ENCODE measurements at regions not wholly inside any gene's neighbourhood (a gene's known extent, or its start where the extent isn't known, plus 50 kb on each side); places are given as distances from the start of the nearest gene placed in this dataset.

DNA sequence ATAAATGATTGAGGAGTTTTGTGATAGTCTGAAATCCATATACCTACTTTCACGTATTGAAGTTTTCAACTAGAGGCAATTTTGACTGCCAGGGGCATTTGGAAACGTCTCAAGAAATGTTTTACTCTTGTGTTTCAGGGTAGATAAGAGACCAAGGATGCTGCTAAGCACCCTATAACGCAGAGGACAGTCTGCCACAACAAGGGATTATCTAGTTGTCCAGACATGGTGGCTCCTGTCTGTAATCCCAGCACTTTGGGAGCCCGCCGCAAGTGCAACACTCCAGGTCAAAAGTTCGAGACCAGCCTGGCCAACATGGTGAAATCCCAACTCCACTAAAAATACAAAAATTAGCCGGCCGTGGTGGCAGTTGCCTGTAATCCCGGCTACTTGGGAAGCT lies 133.7 kb upstream of the CCNG1 start:
- TF ChIP-seq, protein P1, sequence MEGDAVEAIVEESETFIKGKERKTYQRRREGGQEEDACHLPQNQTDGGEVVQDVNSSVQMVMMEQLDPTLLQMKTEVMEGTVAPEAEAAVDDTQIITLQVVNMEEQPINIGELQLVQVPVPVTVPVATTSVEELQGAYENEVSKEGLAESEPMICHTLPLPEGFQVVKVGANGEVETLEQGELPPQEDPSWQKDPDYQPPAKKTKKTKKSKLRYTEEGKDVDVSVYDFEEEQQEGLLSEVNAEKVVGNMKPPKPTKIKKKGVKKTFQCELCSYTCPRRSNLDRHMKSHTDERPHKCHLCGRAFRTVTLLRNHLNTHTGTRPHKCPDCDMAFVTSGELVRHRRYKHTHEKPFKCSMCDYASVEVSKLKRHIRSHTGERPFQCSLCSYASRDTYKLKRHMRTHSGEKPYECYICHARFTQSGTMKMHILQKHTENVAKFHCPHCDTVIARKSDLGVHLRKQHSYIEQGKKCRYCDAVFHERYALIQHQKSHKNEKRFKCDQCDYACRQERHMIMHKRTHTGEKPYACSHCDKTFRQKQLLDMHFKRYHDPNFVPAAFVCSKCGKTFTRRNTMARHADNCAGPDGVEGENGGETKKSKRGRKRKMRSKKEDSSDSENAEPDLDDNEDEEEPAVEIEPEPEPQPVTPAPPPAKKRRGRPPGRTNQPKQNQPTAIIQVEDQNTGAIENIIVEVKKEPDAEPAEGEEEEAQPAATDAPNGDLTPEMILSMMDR (IDR thresholded peaks at IDR 0.05) = no peak
- TF ChIP-seq EZH2 (IDR thresholded peaks at IDR 0.05; ENCODE audit: borderline replicate concordance, insufficient read depth, low read depth, low read length, poor library complexity, severe bottlenecking) = no peak

Measured in B cell (primary cell).